Right atrium auricular region (tissue), 2 donors: ENCODE measurements at regions not wholly inside any gene's neighbourhood (a gene's known extent, or its start where the extent isn't known, plus 50 kb on each side); places are given as distances from the start of the nearest gene placed in this dataset.

ENCODE experiments used
- DNase-seq: peaks from one replicate; pipeline ENCODE4 v3.0.0-alpha.2; 2019; ENCODE audit warnings: low spot score
- H3K27ac ChIP-seq, 2 donors: fragments of 200-600 bp; sonication (generic); 1 replicate in 1 of 2; 2 replicates in 1 of 2; pipeline ENCODE4 v1.5.1; 2016 to 2019
- H3K27me3 ChIP-seq, 2 donors: fragments of 200-600 bp; sonication (generic); one replicate each; pipeline versions ENCODE4 v1.5.1 to v1.6.0; 2017 to 2019
- H3K36me3 ChIP-seq: fragments of 200-600 bp; sonication (generic); one replicate; pipeline ENCODE4 v1.5.1; 2016
- H3K4me1 ChIP-seq, 2 donors: fragments of 200-600 bp; sonication (generic); one replicate each; pipeline versions ENCODE4 v1.5.1 to v1.6.0; 2017 to 2019
- H3K4me3 ChIP-seq, 2 donors: fragments of 200-600 bp; sonication (generic); 1 replicate in 1 of 2; 2 replicates in 1 of 2; pipeline ENCODE4 v1.5.1; 2017 to 2019; ENCODE audit warnings: mild to moderate bottlenecking in 1 of 2, moderate library complexity in 1 of 2
- H3K9me3 ChIP-seq, 2 donors: fragments of 200-600 bp; sonication (generic); one replicate each; pipeline ENCODE4 v1.5.1; 2019
- CTCF ChIP-seq, 2 donors: fragments of 200-600 bp; sonication (generic); IDR thresholded peaks; one replicate each; pipeline ENCODE4 v1.5.1; 2019; ENCODE audit warnings: antibody characterized with exemption in 2 of 2

DNA sequence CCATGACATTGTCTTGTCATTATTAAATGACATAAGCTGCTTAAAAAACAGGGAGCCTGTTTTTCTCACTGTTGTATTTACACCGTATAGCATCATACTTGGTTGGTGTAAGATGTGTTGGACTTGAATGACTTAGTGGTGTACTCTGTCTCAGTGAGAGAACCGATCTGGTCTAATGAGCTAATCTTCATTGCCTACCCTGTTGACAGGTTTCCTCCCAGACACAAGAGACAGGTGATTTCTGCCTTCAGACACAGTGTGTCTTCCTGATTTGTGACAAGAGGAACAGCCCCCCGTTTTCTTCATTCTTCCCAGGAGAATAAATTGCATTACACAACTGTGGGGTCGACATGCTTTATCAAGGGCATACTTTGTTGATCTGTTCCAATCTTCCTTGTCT, 137.2 kb upstream of the ID4 start:
- TF ChIP-seq CTCF (IDR thresholded peaks at IDR 0.05) = no peak
- Histone ChIP-seq H3K4me3 (no peak overlapping the region), H3K27ac (no peak overlapping the region), H3K36me3 (no peaks in the 10 kb centered on the region), H3K9me3 (no peaks in the 10 kb centered on the region), H3K27me3 (no peaks in the 10 kb centered on the region), H3K4me1 (no peaks in the 10 kb centered on the region)
- DNase-seq = no peak

DNA sequence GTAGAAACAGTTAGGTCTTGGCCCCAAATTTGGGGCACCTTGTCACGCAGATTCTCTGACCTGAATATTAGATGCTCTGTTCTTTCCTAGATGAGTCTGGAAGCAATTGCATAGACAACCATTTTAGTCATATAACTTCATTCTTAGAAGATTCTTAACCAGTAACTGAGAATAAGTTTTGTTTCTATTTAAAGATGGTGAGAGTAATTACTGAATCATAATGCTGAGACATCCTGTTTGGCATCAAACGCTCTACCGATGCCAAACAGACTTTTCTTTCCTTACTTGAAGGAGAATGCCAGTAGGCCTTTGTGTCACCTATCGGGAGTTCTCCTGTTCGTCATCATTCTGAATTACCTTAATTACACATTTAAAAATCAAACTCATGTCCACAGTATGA, 131.6 kb upstream of the ID4 start:
- Histone ChIP-seq H3K36me3 (no peaks in the 10 kb centered on the region), H3K4me3 (no peak overlapping the region), H3K27me3 (no peaks in the 10 kb centered on the region), H3K27ac (no peak overlapping the region), H3K4me1 (no peaks in the 10 kb centered on the region), H3K9me3 (no peaks in the 10 kb centered on the region)
- no peak for TF ChIP-seq CTCF (IDR thresholded peaks at IDR 0.05)
- no peak for DNase-seq

DNA sequence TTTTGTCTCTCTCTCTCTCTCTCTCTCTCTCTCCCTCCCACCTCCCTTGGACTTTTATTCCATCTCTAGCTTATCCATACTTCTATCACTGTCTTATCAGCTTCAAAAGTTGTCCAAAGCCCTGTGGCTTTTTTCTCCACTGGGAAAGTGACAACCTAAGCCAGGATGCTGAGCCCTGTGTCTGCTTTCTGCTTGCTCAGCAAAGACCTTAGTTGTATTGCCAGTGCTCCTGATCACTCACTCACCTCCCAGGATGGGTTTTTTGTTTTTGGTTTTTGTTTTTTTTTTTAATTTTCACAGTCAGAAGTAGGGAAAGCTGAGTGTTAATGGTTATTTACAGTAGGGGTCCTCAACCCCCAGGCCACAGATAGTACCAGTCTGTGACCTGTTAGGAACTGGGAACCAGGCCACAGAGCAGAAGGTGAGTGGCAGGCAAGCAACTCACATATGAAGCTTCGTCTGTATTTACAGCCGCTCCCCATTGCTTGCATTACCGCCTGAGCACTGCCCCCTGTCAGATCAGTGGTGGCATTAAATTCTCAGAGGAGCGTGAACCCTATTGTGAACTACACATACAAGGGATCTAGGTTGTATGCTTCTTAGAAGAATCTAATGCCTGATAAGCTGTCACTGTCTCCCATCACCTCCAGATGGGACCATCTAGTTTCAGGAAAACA, 125.0 kb upstream of the ID4 start:
- Histone ChIP-seq H3K9me3 (no peaks in the 10 kb centered on the region), H3K27me3 (no peaks in the 10 kb centered on the region), H3K4me3 (no peak overlapping the region), H3K36me3 (no peaks in the 10 kb centered on the region), H3K27ac (no peak overlapping the region), H3K4me1 (no peaks in the 10 kb centered on the region)
- no peak for TF ChIP-seq CTCF (IDR thresholded peaks at IDR 0.05)
- no peak for DNase-seq

GRCh38 chr6:19712998-19713397, 124.2 kb upstream of the ID4 start:
- H3K27me3 ChIP-seq = no peaks in the 10 kb centered on the region
- no peak for DNase-seq
- no peak for TF ChIP-seq CTCF (IDR thresholded peaks at IDR 0.05)
- no peaks in the 10 kb centered on the region for H3K4me1 ChIP-seq
- no peak overlapping the region for H3K4me3 ChIP-seq
- H3K36me3 ChIP-seq = no peaks in the 10 kb centered on the region
- H3K27ac ChIP-seq = no peak overlapping the region
- H3K9me3 ChIP-seq = no peaks in the 10 kb centered on the region

- Histone ChIP-seq H3K4me3 (no peak overlapping the region), H3K4me1 (no peaks in the 10 kb centered on the region), H3K27ac (no peak overlapping the region), H3K27me3 (no peaks in the 10 kb centered on the region), H3K9me3 (no peaks in the 10 kb centered on the region), H3K36me3 (no peaks in the 10 kb centered on the region)
- no peak for DNase-seq
- TF ChIP-seq CTCF (IDR thresholded peaks at IDR 0.05) = no peak
Measured at GRCh38 chr6:19713411-19713810, 123.8 kb upstream of the ID4 start.

GRCh38 chr6:19713984-19714383, 123.2 kb upstream of the ID4 start:
- DNase-seq = no peak
- no peak for TF ChIP-seq CTCF (IDR thresholded peaks at IDR 0.05)
- Histone ChIP-seq H3K36me3 (no peaks in the 10 kb centered on the region), H3K4me3 (no peak overlapping the region), H3K9me3 (no peaks in the 10 kb centered on the region), H3K4me1 (no peaks in the 10 kb centered on the region), H3K27me3 (no peaks in the 10 kb centered on the region), H3K27ac (no peak overlapping the region)
